ENCODE measurements at regions not wholly inside any gene's neighbourhood (a gene's known extent, or its start where the extent isn't known, plus 50 kb on each side); places are given as distances from the start of the nearest gene placed in this dataset.

DNA sequence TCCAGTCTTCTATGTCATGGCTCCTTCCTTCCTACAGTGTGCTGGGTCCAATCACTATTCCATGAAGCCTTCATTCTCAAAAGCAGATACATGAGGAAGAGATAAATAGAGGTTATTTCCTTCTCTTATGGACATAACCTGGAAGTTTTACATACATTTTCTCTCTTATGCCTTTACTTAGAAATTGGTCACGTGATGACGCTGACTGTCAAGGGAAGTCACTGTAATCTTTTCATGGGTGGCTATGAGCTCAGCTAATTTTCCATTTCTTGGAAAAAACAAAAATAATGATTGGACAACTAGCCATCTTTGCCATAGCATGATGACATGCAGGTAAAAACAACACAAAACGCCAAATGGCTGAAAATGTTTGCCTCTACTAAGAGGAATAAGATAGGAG, 151.6 kb upstream of the PRSS16 start:
- H3K27ac ChIP-seq (ENCODE audit: low read depth, low read length): no peak overlapping the region
- no peaks in the 10 kb centered on the region for H3K36me3 ChIP-seq (ENCODE audit: low read length)
- H3F3A ChIP-seq (ENCODE audit: insufficient read depth): no peaks in the 10 kb centered on the region
- H3K27me3 ChIP-seq (ENCODE audit: low read length): 0 out of 2 replicates have a peak, but pooled peaks cover 3% of the 10 kb centered on the region
- no peaks in the 10 kb centered on the region for H3K79me2 ChIP-seq (ENCODE audit: insufficient read depth, low read length)
- no peak overlapping the region for H2AFZ ChIP-seq (ENCODE audit: low read depth, low read length, severe bottlenecking)
- TF ChIP-seq CTCF (IDR thresholded peaks at IDR 0.05; ENCODE audit: insufficient read depth, low read length, poor library complexity, severe bottlenecking) (no peak), EZH2phosphoT487 (conservative IDR thresholded peaks at IDR 0.05; ENCODE audit: low read length) (no peak)
- no peak overlapping the region for H3K4me2 ChIP-seq (ENCODE audit: low read depth, low read length, poor library complexity, severe bottlenecking)
- no peak overlapping the region for H3K9ac ChIP-seq (ENCODE audit: low read length)
- H4K20me1 ChIP-seq (ENCODE audit: low read depth, low read length): no peaks in the 10 kb centered on the region
- no peak overlapping the region for H3K4me3 ChIP-seq (ENCODE audit: insufficient read depth, low read length, poor library complexity, severe bottlenecking)
- no peaks in the 10 kb centered on the region for H3K9me3 ChIP-seq (ENCODE audit: insufficient read depth, low read length)
- no peaks in the 10 kb centered on the region for H3K9me2 ChIP-seq (replicated peaks; ENCODE audit: insufficient read depth, low read length)

DNA sequence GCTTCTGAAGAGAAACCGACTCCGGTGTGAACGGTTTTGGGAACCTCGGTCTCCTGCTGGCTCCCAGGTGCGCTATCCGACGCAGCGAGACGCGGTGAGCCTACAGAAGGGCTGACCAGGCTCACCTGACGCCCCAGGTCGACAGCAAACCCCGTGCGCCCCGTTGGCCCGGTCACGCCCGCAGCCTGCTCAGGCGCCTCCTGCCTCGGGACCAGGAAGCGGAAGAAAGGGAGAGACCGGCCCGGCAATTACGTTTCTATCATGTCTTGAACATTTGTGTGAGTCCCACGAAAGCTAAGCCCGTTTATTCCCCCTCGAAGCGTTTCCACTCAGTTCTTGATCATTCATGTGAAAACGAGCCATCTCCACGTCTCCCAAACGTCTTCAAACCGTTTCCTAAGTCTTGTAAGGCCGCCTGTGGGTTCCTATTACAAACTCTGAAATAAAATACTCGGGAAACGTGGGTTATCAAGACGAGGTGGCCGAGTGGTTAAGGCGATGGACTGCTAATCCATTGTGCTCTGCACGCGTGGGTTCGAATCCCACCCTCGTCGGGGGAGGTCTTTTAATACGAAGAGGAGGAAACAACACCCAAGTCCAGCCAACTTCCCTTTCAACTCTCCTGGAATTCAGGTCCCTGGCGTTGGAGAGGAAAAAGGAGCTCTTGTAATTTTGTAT, 150.5 kb upstream of the PRSS16 start:
- H3K9me3 ChIP-seq (ENCODE audit: insufficient read depth, low read length): no peaks in the 10 kb centered on the region
- no peak overlapping the region for H3K4me3 ChIP-seq (ENCODE audit: insufficient read depth, low read length, poor library complexity, severe bottlenecking)
- H3K27ac ChIP-seq (ENCODE audit: low read depth, low read length): no peak overlapping the region
- 0 out of 2 replicates have a peak, but pooled peaks cover 3% of the 10 kb centered on the region for H3K27me3 ChIP-seq (ENCODE audit: low read length)
- no peak overlapping the region for H3K9ac ChIP-seq (ENCODE audit: low read length)
- H3K79me2 ChIP-seq (ENCODE audit: insufficient read depth, low read length): no peaks in the 10 kb centered on the region
- H3K4me2 ChIP-seq (ENCODE audit: low read depth, low read length, poor library complexity, severe bottlenecking): no peak overlapping the region
- H4K20me1 ChIP-seq (ENCODE audit: low read depth, low read length): no peaks in the 10 kb centered on the region
- no peaks in the 10 kb centered on the region for H3K9me2 ChIP-seq (replicated peaks; ENCODE audit: insufficient read depth, low read length)
- H3F3A ChIP-seq (ENCODE audit: insufficient read depth): no peaks in the 10 kb centered on the region
- TF ChIP-seq CTCF (IDR thresholded peaks at IDR 0.05; ENCODE audit: insufficient read depth, low read length, poor library complexity, severe bottlenecking): no peak
- TF ChIP-seq EZH2phosphoT487 (conservative IDR thresholded peaks at IDR 0.05; ENCODE audit: low read length): no peak
- H3K36me3 ChIP-seq (ENCODE audit: low read length): no peaks in the 10 kb centered on the region
- H2AFZ ChIP-seq (ENCODE audit: low read depth, low read length, severe bottlenecking): no peak overlapping the region

GRCh38 chr6:27098956-27099355, 148.5 kb upstream of the PRSS16 start:
- Histone ChIP-seq H3K4me3 (ENCODE audit: insufficient read depth, low read length, poor library complexity, severe bottlenecking) (no peak overlapping the region), H4K20me1 (ENCODE audit: low read depth, low read length) (no peaks in the 10 kb centered on the region), H3K36me3 (ENCODE audit: low read length) (no peaks in the 10 kb centered on the region), H3K9me3 (ENCODE audit: insufficient read depth, low read length) (no peaks in the 10 kb centered on the region), H2AFZ (ENCODE audit: low read depth, low read length, severe bottlenecking) (no peak overlapping the region), H3K27ac (ENCODE audit: low read depth, low read length) (no peak overlapping the region), H3K79me2 (ENCODE audit: insufficient read depth, low read length) (no peaks in the 10 kb centered on the region), H3K9me2 (replicated peaks; ENCODE audit: insufficient read depth, low read length) (no peaks in the 10 kb centered on the region), H3F3A (ENCODE audit: insufficient read depth) (no peaks in the 10 kb centered on the region), H3K27me3 (ENCODE audit: low read length) (no peaks in the 10 kb centered on the region), H3K9ac (ENCODE audit: low read length) (no peak overlapping the region), H3K4me2 (ENCODE audit: low read depth, low read length, poor library complexity, severe bottlenecking) (no peak overlapping the region)
- TF ChIP-seq EZH2phosphoT487 (conservative IDR thresholded peaks at IDR 0.05; ENCODE audit: low read length): no peak
- TF ChIP-seq CTCF (IDR thresholded peaks at IDR 0.05; ENCODE audit: insufficient read depth, low read length, poor library complexity, severe bottlenecking): no peak
